ENCODE measurements at regions not wholly inside any gene's neighbourhood (a gene's known extent, or its start where the extent isn't known, plus 50 kb on each side); places are given as distances from the start of the nearest gene placed in this dataset.

- Histone ChIP-seq H3K36me3 (ENCODE audit: insufficient read depth, low read length) (no peaks in the 10 kb centered on the region), H4K20me1 (ENCODE audit: insufficient read depth, low read length) (no peaks in the 10 kb centered on the region), H3K9me3 (ENCODE audit: low read length) (no peaks in the 10 kb centered on the region), H2AFZ (ENCODE audit: low read length) (no peak overlapping the region), H3K9me2 (ENCODE audit: low read depth, low read length) (no peaks in the 10 kb centered on the region), H3K4me1 (ENCODE audit: insufficient read depth, low read length, severe bottlenecking) (peaks cover 3% of the 10 kb centered on the region), H3K27me3 (ENCODE audit: insufficient read depth, low read length) (no peaks in the 10 kb centered on the region), H3K79me2 (ENCODE audit: insufficient read depth, low read length) (no peaks in the 10 kb centered on the region), H3F3A (ENCODE audit: insufficient read depth, low read length) (no peaks in the 10 kb centered on the region), H3K4me2 (ENCODE audit: low read length) (no peak overlapping the region), H3K27ac (ENCODE audit: low read depth, low read length, poor library complexity, severe bottlenecking) (no peak overlapping the region), H3K9ac (ENCODE audit: low read length) (no peak overlapping the region), H3K4me3 (ENCODE audit: low read depth, low read length, poor library complexity, severe bottlenecking) (no peak overlapping the region)
- TF ChIP-seq CTCF (IDR thresholded peaks at IDR 0.05; ENCODE audit: low read length): no peak
- TF ChIP-seq EZH2 (IDR thresholded peaks at IDR 0.05; ENCODE audit: borderline replicate concordance, low read length): no peak
Measured at GRCh38 chrX:9379697-9380551, 84.9 kb upstream of the TBL1X start.

GRCh38 chrX:9383655-9384054, 81.2 kb upstream of the TBL1X start:
- Histone ChIP-seq H4K20me1 (ENCODE audit: insufficient read depth, low read length) (no peaks in the 10 kb centered on the region), H3K36me3 (ENCODE audit: insufficient read depth, low read length) (no peaks in the 10 kb centered on the region), H3K4me1 (ENCODE audit: insufficient read depth, low read length, severe bottlenecking) (peaks cover 7% of the 10 kb centered on the region), H3K9ac (ENCODE audit: low read length) (no peak overlapping the region), H3K9me2 (ENCODE audit: low read depth, low read length) (no peaks in the 10 kb centered on the region), H3K4me3 (ENCODE audit: low read depth, low read length, poor library complexity, severe bottlenecking) (no peak overlapping the region), H3K27me3 (ENCODE audit: insufficient read depth, low read length) (no peaks in the 10 kb centered on the region), H3K4me2 (ENCODE audit: low read length) (no peak overlapping the region), H2AFZ (ENCODE audit: low read length) (no peak overlapping the region), H3K79me2 (ENCODE audit: insufficient read depth, low read length) (no peaks in the 10 kb centered on the region), H3K9me3 (ENCODE audit: low read length) (no peaks in the 10 kb centered on the region), H3F3A (ENCODE audit: insufficient read depth, low read length) (no peaks in the 10 kb centered on the region), H3K27ac (ENCODE audit: low read depth, low read length, poor library complexity, severe bottlenecking) (no peak overlapping the region)
- TF ChIP-seq CTCF (IDR thresholded peaks at IDR 0.05; ENCODE audit: low read length) (no peak), EZH2 (IDR thresholded peaks at IDR 0.05; ENCODE audit: borderline replicate concordance, low read length) (no peak)

- H3K27me3 ChIP-seq (ENCODE audit: insufficient read depth, low read length): no peaks in the 10 kb centered on the region
- no peak overlapping the region for H3K27ac ChIP-seq (ENCODE audit: low read depth, low read length, poor library complexity, severe bottlenecking)
- H3K36me3 ChIP-seq (ENCODE audit: insufficient read depth, low read length): no peaks in the 10 kb centered on the region
- no peak for TF ChIP-seq CTCF (IDR thresholded peaks at IDR 0.05; ENCODE audit: low read length)
- no peak for TF ChIP-seq EZH2 (IDR thresholded peaks at IDR 0.05; ENCODE audit: borderline replicate concordance, low read length)
- H3K9me3 ChIP-seq (ENCODE audit: low read length): no peaks in the 10 kb centered on the region
- no peaks in the 10 kb centered on the region for H3K79me2 ChIP-seq (ENCODE audit: insufficient read depth, low read length)
- H3K4me3 ChIP-seq (ENCODE audit: low read depth, low read length, poor library complexity, severe bottlenecking): no peak overlapping the region
- H3K4me2 ChIP-seq (ENCODE audit: low read length): no peak overlapping the region
- H4K20me1 ChIP-seq (ENCODE audit: insufficient read depth, low read length): no peaks in the 10 kb centered on the region
- H3K9ac ChIP-seq (ENCODE audit: low read length): no peak overlapping the region
- no peak overlapping the region for H2AFZ ChIP-seq (ENCODE audit: low read length)
- H3K9me2 ChIP-seq (ENCODE audit: low read depth, low read length): no peaks in the 10 kb centered on the region
- H3K4me1 ChIP-seq (ENCODE audit: insufficient read depth, low read length, severe bottlenecking): peaks cover 7% of the 10 kb centered on the region
- H3F3A ChIP-seq (ENCODE audit: insufficient read depth, low read length): no peaks in the 10 kb centered on the region
Measured at GRCh38 chrX:9388450-9388849, 76.4 kb upstream of the TBL1X start.

All from OCI-LY1 (cell line).